NCI-H2107 (cell line): ENCODE measurements at regions not wholly inside any gene's neighbourhood (a gene's known extent, or its start where the extent isn't known, plus 50 kb on each side); places are given as distances from the start of the nearest gene placed in this dataset.
"Not testable (repeated sequence)": the region's sequence is repeated elsewhere in the genome, so short reads cannot be mapped to it uniquely, and the experiment has no call there.

Source experiments
- DNase-seq: peaks from one replicate; lab custom pipeline; 2025; lab: John Stamatoyannopoulos, UW

- no peak for DNase-seq
Measured at GRCh38 chr5:124872086-124872485, 125.6 kb upstream of the ZNF608 start.

DNA sequence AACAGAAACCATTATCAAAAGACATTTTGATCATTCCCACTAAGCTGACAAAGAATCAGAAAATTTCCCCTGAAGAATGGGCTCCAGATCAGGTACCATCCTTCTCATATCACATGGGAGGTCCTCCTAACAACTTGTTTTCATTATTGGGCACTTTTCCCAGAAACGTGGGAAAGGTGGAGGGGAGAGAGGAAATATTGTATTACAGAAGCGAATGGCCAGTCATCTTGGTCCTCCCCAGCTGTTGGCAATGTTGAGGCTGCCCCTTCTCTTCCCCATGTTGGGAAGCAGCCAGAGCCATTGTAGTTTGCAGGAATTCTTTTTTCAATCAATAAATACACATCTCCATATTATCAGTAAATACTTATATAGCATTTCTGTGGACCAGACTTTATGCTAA, 126.2 kb upstream of the ZNF608 start:
- no peak for DNase-seq

GRCh38 chr5:124873188-124873587, 126.7 kb upstream of the ZNF608 start:
- no peak for DNase-seq

DNA sequence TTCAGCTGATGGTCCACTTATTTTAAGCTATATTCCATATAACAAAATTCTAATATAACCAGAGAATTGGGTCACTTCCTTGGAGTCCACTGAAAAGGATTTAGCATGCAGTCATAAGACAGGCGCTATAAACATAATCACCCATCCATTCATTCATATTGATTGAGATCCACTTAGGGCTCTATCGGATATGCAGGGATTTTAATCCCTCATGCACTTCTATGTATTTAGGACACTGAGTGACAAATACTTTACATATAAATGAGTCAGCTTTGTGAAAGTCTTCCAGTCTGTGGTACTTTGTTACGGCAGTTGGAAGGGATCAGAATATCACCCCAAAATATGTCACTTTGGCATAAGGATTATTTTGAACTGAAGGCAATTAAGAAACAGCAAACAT, 127.3 kb upstream of the ZNF608 start:
- no peak for DNase-seq

- no peak for DNase-seq
Measured at GRCh38 chr5:124876566-124876965, 130.1 kb upstream of the ZNF608 start.

- DNase-seq: no peak
Measured at GRCh38 chr5:124876983-124877382, 130.5 kb upstream of the ZNF608 start.

- no peak for DNase-seq
Measured at GRCh38 chr5:124877501-124878146, 131.2 kb upstream of the ZNF608 start.

DNA sequence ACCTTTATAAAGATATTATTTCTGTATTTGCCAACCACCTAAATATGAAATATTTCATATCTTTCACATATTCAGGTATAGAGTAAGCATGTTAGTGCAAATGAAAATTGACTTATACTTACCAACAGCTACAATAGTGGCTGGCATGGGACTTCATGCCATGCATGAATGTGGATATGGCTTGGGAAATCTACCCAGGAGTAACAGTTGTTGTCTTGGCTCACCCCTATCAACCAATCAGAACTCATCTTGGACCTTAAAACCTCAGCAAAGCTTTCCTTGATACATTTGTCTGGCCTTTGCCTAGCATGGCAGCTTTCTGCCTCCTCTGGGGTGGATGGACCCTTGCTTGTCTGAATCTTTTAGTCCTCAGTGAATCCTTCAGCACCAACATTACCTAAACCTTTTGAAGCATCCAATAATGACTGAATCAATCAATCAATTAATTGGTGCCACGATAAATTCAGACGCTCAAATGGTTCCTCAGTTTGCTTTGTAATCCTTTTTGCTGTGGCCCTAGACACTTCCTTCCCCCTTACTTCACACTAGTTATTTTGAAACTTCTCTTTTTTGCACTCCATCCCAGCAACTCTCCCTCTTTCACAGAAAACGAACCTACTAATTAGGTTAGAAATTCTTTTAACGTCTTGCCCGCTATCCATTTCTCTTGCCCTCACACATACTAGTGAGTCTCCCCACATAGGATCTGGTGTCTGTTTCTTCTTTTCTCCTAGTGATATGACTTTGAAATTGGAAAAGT, 132.3 kb upstream of the ZNF608 start:
- no peak for DNase-seq

GRCh38 chr5:124880903-124881697, 134.7 kb upstream of the ZNF608 start:
- no peak for DNase-seq

DNA sequence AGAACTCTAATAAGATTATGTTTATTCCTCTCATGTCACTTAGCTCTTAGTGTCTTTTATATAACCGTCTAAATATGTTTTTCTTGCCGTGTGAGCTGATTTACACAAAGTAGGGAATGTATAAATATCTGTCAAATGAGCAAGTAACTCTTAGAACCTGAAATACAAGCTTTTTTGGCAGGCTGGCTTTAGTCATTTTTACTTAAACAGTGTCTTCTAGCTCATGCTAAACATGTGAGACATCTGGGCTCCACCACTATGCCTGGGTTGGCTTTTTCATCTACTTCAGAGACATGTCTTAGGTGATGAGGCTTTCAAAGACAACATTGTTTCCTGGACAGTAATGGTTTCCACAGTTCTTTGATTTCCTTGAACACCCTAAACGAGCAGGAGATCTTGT, 137.2 kb upstream of the ZNF608 start:
- DNase-seq: no peak

DNA sequence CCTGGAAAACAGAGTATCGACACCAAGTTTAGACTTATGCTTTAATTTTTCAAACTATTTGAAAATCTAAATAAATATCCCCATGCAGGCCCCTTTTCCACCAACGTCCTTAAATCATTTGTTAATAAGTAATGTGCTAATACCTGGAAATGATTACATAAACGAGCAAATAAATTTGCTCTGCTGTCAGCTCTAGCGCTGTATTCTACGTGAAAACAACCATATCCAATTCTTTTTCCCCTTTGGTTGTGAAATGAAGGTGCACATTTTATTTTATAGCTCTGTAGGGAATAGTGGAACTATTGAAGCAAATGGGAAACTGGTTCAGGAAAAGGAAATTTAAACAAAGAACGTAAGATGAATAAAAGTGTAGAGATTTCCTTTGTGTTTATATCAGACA, 137.7 kb upstream of the ZNF608 start:
- no peak for DNase-seq

- DNase-seq: no peak
Measured at GRCh38 chr5:124885490-124885889, 139.1 kb upstream of the ZNF608 start.

- no peak for DNase-seq
Measured at GRCh38 chr5:124887223-124887622, 140.8 kb upstream of the ZNF608 start.

- no peak for DNase-seq
Measured at GRCh38 chr5:124888050-124888506, 141.6 kb upstream of the ZNF608 start.

- no peak for DNase-seq
Measured at GRCh38 chr5:124888622-124889485, 142.4 kb upstream of the ZNF608 start.

DNA sequence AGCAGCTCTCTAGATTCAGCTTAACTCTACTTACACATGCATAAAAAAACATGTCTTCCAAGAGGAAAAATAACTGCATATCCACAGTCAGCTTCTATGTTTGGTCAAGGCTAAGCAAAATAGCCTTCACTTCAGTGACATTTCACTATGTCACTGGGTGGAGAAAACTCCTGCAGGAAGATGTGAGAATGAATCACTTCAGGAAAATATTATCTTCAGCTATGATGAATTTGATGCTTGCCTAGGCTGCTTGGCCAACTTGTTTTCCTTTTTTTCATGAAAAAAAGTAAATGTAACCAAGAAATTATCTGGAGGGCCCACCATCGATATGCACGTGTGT, 143.0 kb upstream of the ZNF608 start:
- no peak for DNase-seq

DNA sequence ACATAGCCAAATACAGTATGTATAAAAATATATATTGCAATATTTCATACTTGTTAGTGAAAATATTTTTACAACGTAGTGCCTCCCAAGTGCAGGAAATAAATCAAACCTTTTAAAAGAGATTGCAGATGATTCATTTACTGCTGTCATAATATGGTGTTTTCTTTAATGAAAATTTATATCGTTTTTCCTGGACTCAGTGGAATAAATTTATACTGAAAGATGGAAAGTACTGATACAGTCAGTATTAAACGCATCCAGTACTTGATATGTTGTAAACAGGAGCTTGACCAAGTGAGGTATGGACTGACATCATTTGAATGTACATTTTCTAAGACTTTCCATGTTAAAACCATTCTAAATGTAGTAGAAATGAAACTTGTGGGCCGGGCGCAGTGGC, 143.4 kb upstream of the ZNF608 start:
- no peak for DNase-seq

DNA sequence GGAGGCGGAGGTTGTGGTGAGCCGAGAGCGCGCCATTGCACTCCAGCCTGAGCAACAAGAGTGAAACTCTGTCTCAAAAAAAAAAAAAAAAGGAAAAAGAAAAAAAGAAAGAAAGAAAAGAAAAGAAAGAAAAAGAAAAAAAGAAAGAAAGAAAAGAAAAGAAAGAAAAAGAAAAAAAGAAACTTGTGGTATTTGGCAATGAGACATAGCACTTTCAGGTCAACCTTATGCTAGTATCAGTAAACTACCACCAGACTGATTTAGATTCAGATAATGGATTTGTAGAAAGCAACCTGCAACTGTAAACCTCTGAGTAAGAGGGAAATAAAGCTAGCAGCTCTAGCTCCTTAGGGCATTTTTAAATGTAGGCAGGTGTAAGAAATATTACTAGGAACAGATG, 144.0 kb upstream of the ZNF608 start:
- not testable (repeated sequence) for DNase-seq

DNA sequence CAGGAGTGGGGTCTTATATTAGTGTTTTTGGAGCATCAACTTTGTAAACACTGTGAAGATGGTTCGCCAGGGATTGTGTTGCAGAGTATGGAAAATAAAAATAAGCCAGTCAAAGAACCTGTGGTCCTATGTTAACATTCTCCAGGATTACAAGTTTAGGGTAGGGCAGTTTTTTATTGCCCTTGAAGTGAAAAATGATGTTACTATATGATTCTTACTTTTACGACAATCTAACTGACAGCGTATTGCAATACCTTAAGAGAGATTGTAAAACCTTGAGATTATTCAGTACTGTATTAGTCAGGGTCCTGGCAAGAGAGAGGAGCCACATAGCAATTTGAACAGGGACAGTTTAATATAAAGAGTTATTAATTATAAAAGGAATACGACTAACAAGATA, 144.7 kb upstream of the ZNF608 start:
- no peak for DNase-seq

DNA sequence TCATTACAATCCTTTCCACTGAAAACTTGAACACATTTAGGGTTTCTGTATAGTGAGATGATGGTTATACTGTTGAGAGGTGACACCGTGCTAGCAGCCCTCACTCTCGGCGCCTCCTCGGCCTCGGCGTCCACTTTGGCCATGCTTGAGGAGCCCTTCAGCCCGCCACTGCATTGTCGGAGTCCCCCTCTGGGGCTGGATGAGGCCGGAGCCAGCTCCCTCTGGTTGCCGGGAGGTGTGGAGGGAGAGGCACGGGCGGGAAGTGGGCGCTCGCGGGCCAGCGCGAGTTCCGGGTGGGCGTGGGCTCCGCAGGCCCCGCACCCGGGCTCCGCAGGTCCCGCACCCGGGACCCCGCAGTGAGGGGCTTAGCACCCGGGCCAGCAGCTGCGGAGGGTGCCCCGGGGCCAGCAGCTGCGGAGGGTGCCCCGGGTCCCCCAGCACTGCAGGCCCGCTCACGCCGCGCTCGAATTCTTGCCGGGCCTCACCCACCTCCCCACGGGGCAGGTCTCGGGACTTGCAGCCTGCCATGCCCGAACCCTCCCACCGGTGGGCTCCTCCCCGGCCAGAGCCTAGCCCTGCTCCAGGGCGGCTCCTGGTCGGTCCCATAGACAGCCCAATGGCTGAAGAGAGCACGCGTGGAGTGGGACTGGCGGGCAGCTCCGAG, 145.9 kb upstream of the ZNF608 start:
- no peak for DNase-seq

DNA sequence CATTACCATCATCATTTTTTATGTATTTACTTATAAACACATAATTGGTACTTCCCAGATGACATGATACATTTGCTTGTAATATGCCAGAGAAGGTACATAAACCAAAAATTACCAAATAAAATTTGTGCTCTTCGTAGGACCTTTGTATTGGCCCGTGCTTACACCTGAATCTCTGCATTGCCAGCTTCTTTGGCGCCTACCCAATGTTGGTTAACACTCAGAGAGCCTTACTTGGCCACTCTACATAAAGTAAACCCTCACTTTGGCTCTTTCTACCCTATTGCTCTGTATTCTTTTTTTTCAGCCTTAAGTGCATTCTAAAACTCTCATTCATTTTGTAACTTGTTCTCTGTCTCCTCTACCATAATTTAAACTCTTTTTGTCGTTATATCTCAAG, 148.1 kb upstream of the ZNF608 start:
- no peak for DNase-seq

- no peak for DNase-seq
Measured at GRCh38 chr5:124895236-124895635, 148.8 kb upstream of the ZNF608 start.
